KG1 (cell line): ENCODE measurements at regions not wholly inside any gene's neighbourhood (a gene's known extent, or its start where the extent isn't known, plus 50 kb on each side); places are given as distances from the start of the nearest gene placed in this dataset.

Experiments
- DNase-seq: peaks from one replicate; lab custom pipeline; 2025; lab: John Stamatoyannopoulos, UW

DNA sequence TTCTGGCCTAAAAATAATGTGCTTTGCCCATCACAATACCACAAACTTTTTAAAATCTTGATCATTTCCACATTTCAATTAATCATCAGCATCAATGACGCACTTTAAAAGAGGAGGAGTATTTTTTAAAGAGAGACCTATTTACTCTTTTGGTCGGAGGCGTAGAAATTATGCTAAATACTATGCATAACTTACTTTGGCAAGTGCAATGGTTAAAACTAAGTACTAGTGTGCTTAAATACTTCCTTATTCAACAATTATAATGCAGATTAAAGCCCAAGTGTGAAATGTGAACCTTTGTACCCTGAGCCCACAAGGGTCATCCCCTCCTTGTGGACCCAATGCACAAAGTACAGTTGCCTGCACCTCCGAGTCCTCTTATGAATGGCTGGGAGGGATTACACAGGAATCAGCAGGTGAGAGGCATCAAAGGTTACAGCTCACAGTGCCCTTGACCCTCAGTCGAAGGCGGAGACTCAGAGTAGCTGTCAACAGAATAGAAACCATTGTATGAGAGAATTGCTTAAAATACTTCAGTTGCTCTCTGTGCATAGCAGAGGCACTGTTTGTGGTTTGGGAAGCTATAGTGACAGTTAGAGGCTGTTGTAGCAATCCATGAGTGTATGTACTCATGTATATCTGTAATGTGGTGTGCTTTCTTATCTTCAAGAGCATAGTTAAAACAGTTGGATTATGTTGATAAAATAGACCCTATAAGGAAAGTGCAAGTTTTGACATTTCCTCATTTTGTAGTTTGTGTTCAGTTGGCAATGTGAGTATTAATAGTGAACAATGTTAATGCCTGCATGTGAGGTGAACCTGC lies 151.7 kb upstream of the ITGA4 start:
- DNase-seq: peak; percentile 60

DNA sequence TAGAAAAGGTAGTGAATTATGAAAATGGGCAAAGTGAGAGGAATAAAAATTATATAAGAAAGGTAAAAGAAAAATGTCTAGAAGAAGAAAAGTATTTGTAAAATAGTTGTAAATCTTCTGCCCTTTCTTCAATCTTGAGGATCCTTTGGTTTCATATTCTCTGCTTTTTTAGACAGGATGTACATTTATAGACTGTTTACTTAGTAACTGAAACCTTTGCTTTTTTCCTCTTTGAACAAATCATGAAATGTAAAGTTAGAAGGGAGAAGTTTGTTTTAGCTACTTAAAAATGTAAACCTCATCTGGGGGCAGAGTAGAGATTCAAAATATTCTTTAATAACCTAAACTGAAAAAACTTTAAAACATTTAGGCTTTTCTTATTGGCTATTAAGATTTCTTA lies 150.4 kb upstream of the ITGA4 start:
- no peak for DNase-seq

DNA sequence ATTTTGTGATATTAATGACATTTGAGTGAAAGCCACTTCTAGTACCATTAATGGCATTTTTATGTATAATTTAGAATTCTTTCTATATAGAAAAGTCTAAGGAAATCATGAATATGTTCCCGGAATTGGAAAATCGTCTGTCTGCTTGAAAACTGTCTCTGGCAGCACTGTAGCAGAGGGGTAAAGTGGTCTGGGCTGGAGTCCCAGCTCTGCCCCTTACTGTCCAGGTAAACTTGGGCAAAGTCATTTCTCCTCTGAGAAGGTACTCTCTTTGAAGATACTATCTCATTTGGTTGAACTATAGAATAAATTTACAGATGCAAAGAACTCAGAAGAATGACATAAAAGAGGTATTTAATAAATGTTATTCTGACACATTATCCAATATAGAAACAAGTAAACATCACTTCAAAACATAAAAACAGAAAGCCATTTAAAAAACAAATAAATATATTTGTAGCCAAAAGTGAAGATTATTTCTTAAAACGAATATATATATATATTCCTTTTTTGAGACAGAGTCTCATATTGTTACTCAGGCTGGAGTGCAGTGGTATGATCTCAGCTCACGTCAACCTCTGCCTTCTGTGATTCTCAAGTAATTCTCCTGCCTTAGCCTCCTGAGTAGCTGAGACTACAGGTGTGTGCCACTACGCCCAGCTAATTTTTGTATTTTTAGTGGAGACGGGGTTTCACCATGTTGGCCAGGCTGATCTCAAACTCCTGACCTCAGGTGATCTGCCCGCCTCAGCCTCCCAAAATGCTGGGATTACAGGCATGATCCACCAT lies 149.8 kb upstream of the ITGA4 start:
- DNase-seq: no peak

DNA sequence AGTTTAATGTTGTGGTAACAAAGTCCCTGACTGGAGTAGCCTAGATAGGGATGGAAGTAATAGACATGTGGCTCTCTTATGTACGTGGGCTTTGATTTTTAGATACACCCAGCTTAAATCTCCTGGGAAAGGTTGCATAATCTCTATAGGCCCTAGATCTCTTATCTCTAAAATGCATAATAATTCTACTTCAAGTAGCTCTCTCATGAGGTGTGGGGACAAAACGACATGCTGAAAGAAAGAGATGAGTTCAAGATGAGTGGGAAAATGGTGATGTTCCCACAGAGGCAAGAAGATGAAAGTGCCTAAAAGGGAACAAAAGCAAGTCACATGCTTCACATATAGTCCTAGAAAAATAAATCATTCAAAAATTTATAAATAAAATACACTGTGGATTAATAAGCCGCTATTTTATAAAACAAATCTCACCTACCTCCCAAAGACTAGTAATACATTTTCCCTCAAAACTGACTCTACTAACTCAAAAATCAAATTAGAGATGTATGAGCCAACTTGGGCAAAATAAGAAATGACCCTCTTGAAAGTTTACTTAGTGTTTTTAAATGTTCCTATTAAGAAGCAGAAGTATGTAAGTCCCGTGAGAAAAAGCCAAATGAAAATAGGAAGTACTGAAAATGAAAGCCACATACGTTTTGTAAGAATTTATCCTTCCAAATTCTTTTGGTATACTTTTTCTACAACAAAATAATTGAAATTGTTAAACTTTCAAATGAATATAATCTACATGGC lies 148.2 kb upstream of the ITGA4 start:
- DNase-seq: peak; percentile 43

DNA sequence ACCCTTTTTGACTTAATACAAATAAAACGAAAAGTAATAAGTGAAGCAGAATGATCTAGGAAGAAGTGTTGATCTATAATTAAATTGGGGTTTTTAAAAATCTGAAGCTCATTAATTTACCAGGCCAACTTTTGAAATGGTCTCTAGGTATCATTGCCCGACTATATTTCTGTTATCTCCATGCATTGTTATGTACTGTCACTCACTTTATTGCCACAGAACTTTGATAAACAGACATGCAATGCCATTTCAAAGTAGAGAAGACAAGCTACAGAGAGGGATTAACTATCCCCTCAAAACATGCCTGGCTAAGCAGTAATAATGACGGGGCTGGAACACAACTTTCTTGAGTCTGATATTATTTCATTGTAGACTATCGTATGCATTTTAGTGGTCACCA lies 147.6 kb upstream of the ITGA4 start:
- DNase-seq: peak; percentile 43

DNA sequence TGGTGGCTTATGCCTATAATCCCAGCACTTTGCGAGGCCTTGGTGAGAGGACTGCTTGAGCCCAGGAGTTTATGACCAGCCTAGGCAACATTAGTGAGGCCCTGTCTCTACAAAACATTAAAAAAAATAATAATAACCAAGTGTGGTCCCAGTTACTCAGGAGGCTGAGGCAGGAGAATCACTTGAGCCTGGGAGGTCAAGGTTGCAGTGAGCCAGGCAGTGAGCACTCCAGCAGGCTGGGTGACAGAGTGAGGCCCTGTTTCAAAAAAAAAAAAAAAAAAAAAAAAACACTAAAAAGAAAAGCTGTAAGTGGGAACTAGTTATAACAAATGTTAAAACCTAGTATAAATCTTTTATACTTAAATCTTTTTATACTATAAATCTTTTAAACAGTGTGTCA lies 146.2 kb upstream of the ITGA4 start:
- DNase-seq: no peak

DNA sequence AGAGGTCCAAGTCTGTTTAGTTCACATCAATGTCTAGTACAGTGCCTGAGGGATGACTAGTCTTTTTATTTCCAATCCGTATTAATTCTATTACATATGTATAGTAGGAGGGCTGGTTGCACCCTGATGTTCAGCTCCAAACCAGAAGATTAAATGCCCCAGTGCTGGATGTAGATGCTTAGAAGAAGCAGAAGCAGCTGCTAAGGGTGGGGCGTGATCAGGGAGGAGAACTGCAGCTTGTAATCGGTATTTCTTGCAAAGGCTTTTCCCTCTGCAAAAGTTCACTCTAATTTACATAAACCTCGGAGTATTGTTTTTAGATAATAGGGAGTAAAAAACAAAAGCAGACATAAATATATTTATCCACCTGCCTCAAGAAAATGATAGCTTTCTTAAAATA lies 145.3 kb upstream of the ITGA4 start:
- DNase-seq: no peak

DNA sequence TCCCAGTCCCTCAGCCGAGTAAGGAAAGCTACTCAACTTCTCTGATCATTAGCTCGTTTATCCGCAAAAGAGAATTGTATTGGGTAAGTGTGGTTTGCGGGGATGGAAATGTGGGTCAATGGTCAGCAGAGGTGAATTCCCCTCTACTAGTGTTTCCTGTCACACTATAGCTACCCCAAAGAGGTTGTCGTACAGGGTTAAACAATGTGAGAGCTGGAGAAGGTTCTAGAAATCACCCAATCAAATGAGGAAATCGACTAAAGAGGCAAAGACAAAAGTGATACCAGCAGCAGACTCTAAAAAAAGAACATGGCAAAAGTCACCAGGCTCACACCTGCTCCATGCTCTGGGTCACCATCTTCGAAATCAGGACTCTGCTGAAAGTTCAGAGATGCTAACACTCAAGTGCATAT lies 144.7 kb upstream of the ITGA4 start:
- DNase-seq: no peak

DNA sequence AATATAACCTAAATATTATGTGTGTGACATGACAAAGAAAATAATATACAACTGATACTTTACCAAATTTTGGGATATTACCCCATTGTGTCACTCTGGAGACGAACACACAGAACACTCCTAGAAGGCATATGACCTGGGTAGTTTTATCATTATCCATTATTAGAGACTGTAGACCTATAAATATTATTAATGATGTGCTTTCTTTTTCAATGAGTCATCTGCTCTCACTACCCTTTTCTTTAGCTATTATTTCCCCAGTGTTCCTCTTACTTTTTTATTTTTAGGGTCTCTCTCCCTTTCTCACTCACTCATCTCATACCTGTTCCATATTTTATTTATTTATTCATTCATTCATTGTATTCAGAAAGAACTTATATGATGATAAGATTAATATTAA lies 143.3 kb upstream of the ITGA4 start:
- DNase-seq: no peak

DNA sequence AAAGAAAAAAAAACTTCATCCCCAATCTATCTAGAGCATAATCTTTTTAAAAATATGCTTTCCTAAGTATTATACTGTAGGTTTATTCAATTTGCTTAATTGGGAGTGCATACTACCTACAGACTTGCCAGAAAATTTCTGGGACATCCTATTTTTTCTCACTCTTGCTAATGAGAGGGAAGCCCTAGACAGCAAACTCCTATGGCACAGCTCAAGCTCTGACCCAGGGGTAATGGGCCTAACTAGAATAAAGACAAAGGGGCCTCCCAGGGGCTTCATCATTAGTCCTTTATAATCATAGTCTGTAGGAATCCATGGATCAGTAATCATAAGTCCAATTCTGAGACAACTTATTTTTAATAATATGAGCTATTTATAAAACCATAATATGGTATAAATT lies 142.6 kb upstream of the ITGA4 start:
- DNase-seq: no peak

DNA sequence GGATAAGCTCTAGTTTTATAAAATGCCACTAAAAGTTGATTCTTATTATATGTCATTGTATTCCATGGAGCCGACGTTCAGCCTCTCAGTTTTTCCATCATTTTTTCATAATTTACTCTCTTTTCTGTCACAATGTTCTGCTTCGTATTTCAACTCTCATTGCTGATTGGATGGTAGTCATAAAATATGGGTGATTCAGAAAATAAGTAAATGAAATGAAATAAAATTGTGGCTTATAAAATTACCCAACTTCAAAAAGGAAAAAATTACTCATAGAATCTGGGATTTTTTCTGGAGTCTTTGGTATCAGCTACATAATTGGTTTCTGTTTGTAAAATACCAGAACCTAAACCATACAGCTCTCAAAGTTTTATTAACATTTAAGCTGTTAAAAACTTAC lies 139.7 kb upstream of the ITGA4 start:
- no peak for DNase-seq

DNA sequence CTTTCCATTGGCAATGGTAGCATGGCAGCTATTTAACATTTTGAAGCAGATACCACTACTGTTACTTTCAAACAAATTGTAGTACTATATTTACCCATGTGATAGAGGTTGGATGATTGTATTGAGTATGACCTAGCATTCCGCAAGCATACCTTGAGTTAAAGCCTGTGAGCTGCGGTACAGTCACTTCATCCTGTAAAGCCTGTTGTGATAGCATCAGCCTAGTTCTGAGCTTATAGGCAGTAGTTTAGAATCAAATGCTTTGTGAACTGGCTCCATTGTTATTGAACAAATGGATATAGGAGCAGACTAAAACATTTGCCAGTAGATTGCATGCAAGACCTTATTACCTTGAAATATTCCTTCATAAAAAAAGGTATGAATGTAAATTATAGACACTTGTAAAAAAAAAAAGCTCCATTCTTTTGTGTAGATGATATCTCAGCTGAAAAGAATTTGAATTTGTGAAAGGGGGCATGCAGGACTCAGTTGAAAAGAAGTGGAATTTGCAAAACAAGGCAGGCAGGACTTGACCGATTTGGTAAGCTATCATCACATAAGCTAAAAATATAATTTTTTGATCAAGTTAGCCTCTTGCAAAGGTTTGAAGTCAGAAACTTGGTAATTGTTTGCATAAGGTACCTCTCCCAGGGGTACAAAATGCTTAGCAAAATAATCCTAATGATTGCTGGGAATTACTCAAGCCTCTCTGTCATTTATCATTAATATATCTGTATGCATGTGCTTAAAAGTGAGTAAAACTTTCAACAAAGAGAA lies 138.5 kb upstream of the ITGA4 start:
- DNase-seq: no peak

DNA sequence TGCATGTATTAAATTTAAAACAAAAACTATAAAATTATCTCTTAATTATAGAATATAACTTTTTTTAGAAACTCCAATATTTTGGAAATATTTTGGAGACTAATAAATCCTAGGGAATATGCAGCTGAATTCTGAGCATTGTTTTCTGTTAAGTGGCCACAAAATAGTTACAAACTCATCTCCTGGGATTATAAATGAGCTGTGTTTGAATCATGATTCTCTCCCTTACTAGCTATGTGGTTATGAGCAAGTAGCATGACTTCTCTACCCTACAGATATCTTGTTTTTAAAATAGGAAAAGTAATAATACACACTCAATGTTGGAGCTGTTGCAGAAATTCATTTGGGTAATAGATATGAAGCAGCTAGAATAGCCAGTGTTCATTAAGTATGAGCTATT lies 137.9 kb upstream of the ITGA4 start:
- no peak for DNase-seq

DNA sequence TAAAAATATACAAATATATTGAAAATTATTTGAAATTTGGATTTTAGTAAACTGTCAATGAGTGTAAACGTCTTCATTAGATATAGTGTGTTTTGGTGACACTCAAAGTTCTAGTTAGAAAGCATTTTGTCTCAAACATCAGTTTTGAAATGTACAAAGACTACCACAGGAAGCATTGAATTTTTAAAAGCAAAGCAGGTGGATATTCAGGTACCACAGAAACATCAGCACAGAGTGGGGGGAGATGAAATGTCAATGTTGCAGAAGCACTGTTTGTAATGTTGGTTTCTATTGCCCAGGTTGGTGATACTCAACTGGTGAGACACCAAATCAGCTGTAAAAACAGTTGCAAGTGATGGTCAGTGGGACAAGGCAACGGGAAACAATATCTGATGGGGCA lies 136.5 kb upstream of the ITGA4 start:
- no peak for DNase-seq

DNA sequence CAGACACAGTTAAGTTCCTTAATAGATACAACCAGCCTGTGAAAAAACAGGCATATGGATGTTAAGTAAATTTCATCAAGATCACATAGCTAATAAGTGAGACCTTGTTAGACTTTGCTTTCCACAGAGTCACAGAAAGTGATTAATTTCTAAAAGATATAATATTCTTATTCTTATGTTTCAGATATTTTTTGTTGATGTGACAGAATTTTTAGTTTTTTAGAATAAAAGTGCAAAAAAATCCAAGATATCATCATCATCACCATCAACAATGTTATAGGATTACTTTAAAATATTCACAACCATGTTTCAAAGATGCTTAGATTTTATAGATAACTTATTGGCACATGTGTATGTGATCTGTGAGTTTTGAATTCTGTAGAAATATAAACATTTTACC lies 132.3 kb upstream of the ITGA4 start:
- DNase-seq: no peak

DNA sequence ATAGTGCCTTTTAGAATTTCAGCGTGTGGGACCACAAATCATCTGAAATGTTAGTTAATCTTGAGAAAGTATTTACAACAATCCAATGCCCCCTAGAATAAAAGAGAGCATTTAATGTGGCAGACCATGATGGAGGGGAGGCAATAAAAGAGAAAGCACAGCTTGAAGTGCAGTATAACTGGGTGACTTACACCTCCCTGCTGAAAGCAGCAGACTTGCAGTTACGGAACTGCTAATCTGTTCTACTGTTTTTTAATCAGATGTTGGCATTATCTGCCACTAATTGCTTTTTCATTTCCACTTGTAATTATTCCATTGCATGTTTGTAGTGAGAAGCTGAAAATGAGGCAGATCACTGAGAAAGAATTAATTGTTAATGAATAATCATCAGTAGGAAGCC lies 130.5 kb upstream of the ITGA4 start:
- DNase-seq: no peak

DNA sequence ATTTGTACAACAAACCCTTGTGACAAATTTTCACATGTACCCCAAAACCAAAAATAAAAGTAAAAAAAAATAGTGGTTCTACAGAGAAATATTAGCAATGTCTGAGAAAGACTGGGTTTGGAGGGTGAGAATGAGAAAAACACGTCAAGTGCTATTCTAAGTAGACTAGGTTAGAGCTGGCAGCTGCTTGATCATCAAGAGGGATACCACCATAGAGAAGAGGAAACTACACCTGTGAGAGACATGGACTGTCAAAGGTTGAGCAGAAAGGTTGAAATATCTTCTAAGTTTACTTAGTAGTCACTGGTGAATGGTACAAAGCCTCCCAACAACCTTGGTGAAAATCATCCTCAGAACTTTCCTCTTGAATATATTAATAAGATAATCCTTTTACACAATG lies 126.9 kb upstream of the ITGA4 start:
- DNase-seq: no peak

DNA sequence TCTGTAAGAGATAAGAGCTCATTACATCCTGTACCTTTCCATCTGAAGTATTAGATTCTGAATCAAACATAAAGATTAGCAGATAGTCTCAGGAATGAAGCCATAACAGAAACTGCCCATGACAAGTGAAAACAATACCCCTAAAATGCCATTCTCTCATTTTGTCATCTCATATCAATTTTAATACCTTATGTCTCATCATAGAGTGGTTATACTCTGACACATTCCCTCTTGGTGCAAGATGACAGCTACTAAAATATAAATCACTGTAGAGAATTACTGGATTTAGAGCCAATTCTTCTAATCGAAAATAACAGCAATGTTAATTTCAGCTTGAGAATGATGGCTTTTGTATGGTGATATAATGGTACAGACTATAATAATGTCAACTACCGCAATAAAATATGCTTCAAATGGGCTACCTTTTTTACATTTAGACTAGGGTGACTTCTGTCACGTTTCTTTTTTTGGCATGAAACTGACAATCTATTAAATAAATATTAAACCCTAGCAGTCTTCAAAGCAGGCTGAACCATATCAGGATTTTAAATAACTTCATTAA lies 125.1 kb upstream of the ITGA4 start:
- no peak for DNase-seq

DNA sequence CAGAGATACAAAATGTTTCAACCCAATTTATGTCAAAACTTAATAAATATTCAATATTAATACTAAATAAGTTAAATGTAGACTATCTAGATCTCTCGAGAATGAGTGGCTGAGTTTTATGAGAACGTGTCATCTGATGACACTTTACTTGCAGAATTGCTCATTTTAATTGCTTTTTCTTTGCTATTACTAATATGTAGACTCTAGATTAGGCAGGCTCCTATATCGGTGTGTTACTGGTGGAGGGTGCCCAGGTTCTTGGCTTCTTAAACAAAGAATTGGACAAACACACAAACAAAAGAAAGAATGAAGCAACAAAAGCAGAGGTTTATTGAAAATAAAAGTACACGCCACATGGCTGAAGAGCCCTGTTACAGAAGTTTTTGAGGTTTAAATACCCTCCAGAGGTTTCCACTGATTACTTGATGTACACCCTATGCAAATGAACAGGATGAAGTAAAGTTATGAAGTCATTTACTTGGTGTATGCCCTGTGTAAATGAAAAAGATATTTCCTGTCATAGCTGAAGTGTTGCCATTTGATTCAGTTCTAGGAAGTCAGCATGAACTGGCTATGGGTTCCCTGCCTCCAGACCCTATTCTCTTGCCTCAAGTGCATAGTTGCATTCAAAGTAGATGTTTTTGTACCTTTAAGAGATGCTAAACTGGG lies 122.9 kb upstream of the ITGA4 start:
- DNase-seq: no peak

DNA sequence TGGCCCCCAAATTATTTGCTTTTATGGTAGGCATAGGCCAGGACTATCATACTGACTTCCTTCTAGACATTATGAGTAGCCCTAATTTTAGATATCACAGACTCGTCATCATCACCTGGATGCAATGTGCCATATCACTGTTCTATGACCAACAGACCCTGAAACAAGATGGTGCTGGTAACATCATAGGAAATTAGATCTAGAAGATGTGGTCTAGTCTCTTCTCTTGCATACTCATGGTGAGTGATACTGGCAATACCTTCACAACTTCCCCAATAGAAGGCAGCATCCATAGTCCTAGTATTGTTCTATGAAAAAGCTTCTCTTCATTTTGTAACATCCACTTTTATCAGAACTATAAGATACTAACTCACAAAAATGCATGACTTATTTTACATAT lies 116.3 kb upstream of the ITGA4 start:
- no peak for DNase-seq
